IPS-18c (cell line): ENCODE measurements at regions not wholly inside any gene's neighbourhood (a gene's known extent, or its start where the extent isn't known, plus 50 kb on each side); places are given as distances from the start of the nearest gene placed in this dataset.
"Not testable (repeated sequence)": the region's sequence is repeated elsewhere in the genome, so short reads cannot be mapped to it uniquely, and the experiment has no call there.

ENCODE experiments used
- H3K4me3 ChIP-seq: 2 replicates; pipeline ENCODE4 v1.7.0; 2013; ENCODE audit warnings: low read depth, mild to moderate bottlenecking, low read length, moderate library complexity; ENCODE audit not compliant: insufficient read depth
- H3K9me3 ChIP-seq: one replicate; pipeline ENCODE4 v1.6.1; 2013; ENCODE audit warnings: mild to moderate bottlenecking, low read length, moderate library complexity; ENCODE audit not compliant: control insufficient read depth, insufficient read depth

DNA sequence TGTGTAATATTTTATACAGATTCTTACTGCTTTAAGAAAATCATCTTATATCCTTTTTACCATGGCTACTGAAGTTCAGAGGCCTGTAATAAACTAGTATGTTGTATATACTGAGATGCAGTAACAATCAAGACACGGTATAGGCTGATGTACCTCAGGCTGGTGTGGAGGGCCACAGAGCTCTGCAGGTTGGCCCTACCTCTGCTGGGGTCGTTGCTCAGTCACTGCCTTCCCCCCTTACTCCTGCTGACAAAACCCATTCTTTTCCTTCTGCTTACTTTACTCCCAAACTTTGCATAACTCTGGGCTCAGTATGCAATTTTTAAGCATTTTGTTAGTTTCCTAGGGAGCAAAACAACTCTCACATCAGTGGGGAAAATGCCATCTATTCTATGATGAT lies 200.1 kb upstream of the FOXP2 start:
- H3K9me3 ChIP-seq: no peaks in the 10 kb centered on the region
- H3K4me3 ChIP-seq: no peak overlapping the region

- no peak overlapping the region for H3K4me3 ChIP-seq
- peaks cover 2% of the 10 kb centered on the region for H3K9me3 ChIP-seq
These were observed 201.7 kb upstream of the FOXP2 start for GRCh38 chr7:114212721-114213429.

DNA sequence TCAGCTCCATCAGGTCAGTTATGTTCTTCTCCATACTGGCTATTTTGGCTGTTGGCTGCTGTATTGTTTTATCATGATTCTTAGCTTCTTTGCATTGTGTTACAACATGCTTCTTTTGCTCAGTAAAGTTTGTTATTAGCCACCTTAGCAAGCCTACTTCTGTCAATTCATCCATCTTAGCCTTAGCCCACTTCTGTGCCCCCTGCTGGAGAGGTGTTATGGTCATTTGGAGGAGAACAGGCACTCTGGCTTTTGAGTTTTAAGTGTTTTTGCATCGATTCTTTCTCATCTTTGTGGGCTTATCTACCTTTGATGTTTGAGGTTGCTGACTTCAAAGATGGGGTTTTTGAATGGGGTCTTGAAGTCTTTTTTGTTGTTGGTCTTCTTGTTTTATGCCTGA lies 204.6 kb upstream of the FOXP2 start:
- Histone ChIP-seq H3K9me3 (peaks cover 2% of the 10 kb centered on the region), H3K4me3 (no peak overlapping the region)

DNA sequence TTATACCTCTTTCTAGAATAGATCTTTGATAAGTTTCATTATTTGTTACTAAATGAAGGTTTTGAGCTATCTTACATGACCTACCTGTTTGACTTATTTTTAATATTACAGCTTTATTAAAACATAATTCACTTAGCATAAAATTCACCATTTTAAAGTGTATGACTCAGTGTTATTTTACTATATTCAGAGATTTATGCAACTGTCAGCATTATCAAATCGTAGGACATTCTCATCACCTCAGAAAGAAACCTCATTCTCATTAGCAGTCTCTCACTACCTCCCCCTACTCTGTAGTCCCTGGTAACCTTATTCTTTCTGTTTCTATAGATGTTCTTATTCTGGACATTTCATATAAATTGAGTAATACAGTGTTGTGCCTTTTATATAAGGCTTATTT lies 207.9 kb upstream of the FOXP2 start:
- Histone ChIP-seq H3K4me3 (no peak overlapping the region), H3K9me3 (peaks cover 2% of the 10 kb centered on the region)

DNA sequence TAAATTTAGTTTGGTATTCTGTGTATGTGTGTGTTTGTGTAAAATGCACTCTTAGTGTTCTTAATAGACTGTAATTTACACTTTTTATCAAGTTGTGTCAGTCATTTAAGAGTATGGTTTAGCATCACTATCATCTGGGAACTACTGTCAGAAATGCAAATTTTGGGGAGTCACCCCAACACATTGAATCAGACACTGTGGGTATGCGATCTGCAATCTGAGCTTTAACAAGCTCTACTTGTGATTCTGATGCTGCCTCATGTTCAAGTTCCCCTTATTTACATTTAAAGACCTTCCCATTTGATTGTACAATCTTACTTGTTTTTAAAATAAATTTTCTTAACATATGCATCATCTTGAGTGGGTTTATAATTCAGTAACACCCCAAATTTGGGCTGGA lies 218.1 kb upstream of the FOXP2 start:
- no peak overlapping the region for H3K4me3 ChIP-seq
- no peaks in the 10 kb centered on the region for H3K9me3 ChIP-seq

DNA sequence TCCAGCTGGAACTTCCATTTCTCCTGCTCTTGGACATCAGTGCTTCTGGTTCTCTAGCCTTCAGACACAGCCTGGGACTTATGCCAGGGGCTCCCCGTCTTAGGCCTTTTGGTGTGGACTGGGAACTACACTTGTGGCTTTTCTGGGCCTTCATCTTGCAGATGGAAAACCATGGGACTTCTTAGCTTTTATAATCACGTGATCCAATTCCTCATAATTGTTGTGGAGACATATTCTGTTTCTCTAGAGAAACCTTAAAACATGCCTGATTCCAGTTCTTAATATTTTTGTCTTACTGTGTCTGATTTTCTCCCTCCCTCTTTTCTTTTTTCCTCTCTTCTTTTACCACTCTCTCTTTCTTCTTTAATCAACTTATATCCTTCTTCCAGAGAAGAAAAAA lies 224.2 kb upstream of the FOXP2 start:
- H3K4me3 ChIP-seq: no peak overlapping the region
- no peaks in the 10 kb centered on the region for H3K9me3 ChIP-seq

DNA sequence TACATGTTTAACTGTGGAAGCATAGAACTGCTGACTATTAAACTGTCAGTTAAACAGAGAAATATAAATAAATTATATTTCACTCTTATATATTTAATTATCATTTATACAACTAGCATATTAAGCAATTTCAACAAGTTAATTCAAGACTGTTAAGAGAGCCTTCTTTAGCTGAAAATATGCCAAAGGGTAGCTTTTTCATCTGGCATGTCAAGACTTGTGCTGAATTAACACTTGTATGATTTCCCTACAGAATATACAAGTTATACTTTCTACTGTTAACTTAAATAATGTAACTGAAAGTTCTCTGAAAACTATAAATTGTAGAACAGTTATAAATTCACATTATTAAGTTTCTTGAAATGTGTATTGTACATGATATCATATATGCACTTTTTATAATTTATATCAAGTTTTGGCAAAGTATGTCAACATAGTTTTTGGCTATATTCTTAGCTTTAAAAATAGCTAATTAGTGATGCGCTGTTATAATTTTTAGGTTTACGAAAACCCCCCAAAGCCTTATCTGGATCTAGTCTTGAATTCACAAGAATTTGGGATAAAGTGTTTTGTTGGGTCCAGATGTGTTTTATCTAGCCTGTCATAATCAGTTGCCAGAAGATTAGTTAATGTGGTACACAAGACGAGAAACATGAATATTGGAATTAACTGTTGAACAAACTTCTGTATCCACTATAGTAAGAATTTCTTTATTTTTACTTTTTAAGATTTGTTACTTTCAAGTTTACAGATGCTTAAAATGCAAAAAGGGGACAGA lies 231.1 kb upstream of the FOXP2 start:
- Histone ChIP-seq H3K9me3 (no peaks in the 10 kb centered on the region), H3K4me3 (no peak overlapping the region)

DNA sequence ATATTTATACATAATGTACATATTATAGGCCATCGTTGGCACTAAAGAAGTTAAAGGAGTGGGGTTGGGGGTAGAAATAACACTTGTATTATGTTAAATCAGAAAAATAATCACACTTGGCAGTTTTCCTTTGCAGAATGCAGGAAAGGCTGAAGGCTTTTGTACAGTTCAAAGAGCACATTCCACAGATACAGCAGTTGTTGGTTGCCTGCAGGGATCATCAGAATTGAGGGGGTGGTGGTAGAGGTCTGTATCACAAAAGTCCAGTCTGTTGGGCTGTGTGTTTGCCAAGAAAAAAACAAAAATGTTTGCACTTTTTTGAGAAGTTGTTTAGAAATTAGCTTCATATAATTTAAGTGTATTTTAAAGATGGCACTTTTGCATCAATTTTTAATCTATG lies 231.8 kb upstream of the FOXP2 start:
- Histone ChIP-seq H3K4me3 (no peak overlapping the region), H3K9me3 (no peaks in the 10 kb centered on the region)

- H3K4me3 ChIP-seq: no peak overlapping the region
- H3K9me3 ChIP-seq: no peaks in the 10 kb centered on the region
These were observed 233.3 kb upstream of the FOXP2 start for GRCh38 chr7:114181280-114181679.

DNA sequence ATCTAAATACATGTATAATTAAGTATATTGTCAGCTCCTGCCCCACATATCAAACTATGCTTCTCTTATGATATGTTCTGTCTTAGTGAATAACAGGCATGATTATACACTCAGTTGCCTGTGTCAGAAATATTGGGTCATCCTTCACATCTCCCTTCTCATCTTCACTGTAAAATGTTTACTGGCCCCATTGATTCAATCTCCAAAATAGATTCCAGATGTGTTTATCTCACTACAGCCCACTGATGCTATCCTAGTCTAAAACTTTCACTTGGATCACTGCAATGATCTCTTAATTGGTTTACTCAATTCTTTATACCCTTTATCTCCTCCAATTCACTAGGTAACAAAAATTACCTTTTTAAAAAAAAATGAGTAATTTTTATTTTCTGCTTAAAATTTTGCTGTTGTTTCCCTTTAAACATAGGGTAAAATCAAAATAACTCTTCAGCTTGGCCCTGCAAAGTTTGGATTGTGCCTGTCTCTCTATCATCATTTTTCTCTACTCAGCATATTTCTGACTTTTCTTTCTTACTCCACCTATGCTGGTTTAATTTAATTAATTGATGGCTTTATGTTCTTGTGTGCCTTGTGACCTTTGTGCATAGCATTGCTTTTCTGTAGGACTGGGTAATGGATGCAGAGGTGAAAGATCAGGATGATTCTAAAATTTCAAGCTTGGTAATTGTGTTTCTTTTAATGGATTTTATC lies 233.9 kb upstream of the FOXP2 start:
- Histone ChIP-seq H3K4me3 (no peak overlapping the region), H3K9me3 (no peaks in the 10 kb centered on the region)

DNA sequence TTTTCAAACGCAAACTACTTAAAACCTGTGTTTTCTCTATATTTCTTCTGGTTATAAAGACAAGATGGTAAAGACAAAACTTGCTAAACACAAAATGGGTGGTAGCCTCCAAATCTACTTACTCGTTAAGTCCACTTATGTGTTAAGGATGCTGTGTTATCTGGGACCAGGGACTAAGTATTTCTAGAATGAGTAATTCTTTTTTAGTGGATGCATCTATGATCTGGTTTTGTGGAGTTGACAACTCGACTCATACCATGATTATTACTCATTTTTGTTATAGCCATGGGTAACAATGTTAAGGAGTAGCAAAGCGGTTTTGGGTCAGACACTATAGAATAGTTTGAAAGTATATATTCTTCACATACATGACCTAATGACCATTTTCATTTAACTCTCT lies 239.5 kb upstream of the FOXP2 start:
- Histone ChIP-seq H3K9me3 (no peaks in the 10 kb centered on the region), H3K4me3 (no peak overlapping the region)

GRCh38 chr7:114173170-114173890 lies 241.3 kb upstream of the FOXP2 start:
- Histone ChIP-seq H3K4me3 (no peak overlapping the region), H3K9me3 (no peaks in the 10 kb centered on the region)

GRCh38 chr7:114169389-114169788 lies 245.2 kb upstream of the FOXP2 start:
- not testable (repeated sequence) for H3K4me3 ChIP-seq, H3K9me3 ChIP-seq

DNA sequence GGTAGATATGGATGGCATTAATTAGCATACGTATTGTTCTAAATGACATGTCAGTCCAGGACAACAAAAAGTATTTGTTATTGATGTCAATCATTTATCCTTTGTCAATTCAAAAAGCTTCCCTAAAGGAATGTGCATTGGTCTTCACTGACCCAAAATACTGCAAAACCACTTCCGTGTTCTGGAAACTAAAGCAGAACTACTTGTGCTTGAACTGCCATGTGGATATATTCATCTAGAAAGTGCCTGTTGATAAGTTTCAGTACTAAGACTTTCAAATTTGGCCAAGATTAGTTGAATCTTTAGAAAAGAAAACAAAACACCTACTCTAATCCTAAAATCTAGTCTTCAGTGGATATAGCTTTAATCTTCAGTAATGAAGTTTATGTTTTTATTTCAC lies 242.1 kb upstream of the PPP1R3A start:
- no peaks in the 10 kb centered on the region for H3K9me3 ChIP-seq

GRCh38 chr7:114158854-114159253 lies 240.0 kb upstream of the PPP1R3A start:
- Histone ChIP-seq H3K9me3 (no peaks in the 10 kb centered on the region), H3K4me3 (no peak overlapping the region)

More for the DNA sequence above, 242.1 kb upstream of the PPP1R3A start:
- H3K4me3 ChIP-seq: no peak overlapping the region

GRCh38 chr7:114158275-114158674 lies 239.5 kb upstream of the PPP1R3A start:
- no peak overlapping the region for H3K4me3 ChIP-seq
- no peaks in the 10 kb centered on the region for H3K9me3 ChIP-seq

DNA sequence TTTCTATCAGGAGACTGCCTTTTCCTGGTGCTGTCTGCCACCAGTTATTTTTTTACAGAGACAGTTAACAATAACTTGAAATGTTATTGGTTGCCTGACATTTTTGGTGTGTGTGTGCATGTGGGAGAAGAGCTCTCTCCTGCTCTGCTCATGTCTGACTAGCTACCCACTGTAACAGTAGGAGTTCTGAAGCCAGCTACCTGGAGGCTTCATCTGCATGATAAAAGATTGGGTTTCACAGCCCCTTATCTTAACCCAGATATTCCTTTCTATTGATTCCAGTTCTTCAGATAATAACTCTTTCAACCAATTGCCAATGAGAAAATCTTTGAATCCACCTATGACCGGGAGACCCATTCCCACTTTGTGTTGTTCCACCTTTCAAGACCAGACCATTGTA lies 237.4 kb upstream of the PPP1R3A start:
- H3K4me3 ChIP-seq: no peak overlapping the region
- H3K9me3 ChIP-seq: no peaks in the 10 kb centered on the region
